Neuronal stem cell (in vitro differentiated cells): ENCODE measurements at regions not wholly inside any gene's neighbourhood (a gene's known extent, or its start where the extent isn't known, plus 50 kb on each side); places are given as distances from the start of the nearest gene placed in this dataset.

Source experiments
- DNase-seq: peaks from one replicate; pipeline ENCODE4 v3.0.0-alpha.2; 2013; ENCODE audit warnings: low spot score
- H2AFZ ChIP-seq: one replicate; pipeline ENCODE4 v1.6.1; 2013; ENCODE audit warnings: mild to moderate bottlenecking, low read length, inconsistent platforms
- H2AK5ac ChIP-seq: 2 replicates; pipeline ENCODE4 v1.6.1; 2013; ENCODE audit warnings: low read depth, mild to moderate bottlenecking, inconsistent platforms, low read length, moderate library complexity, mixed read lengths
- H2BK120ac ChIP-seq: 2 replicates; pipeline ENCODE4 v1.6.1; 2013; ENCODE audit warnings: low read depth, mild to moderate bottlenecking, inconsistent platforms, low read length, moderate library complexity, mixed read lengths
- H2BK12ac ChIP-seq: one replicate; pipeline ENCODE4 v1.6.1; 2013; ENCODE audit warnings: low read length, inconsistent platforms
- H2BK15ac ChIP-seq: 2 replicates; pipeline ENCODE4 v1.6.1; 2013; ENCODE audit warnings: mild to moderate bottlenecking, low read length, inconsistent platforms, mixed read lengths
- H2BK5ac ChIP-seq: one replicate; pipeline ENCODE4 v1.6.1; 2013; ENCODE audit warnings: inconsistent platforms, mild to moderate bottlenecking, low read length, moderate library complexity
- H3K14ac ChIP-seq: one replicate; pipeline ENCODE4 v1.6.1; 2013; ENCODE audit warnings: low read length, inconsistent platforms
- H3K18ac ChIP-seq: 2 replicates; pipeline ENCODE4 v1.6.1; 2013; ENCODE audit warnings: low read length, inconsistent platforms
- H3K23ac ChIP-seq: 2 replicates; pipeline ENCODE4 v1.6.1; 2013; ENCODE audit warnings: low read depth, mild to moderate bottlenecking, mixed read lengths, low read length, inconsistent platforms; ENCODE audit not compliant: poor library complexity
- H3K27ac ChIP-seq: replicated peaks from 3 replicates; pipeline ENCODE4 v1.5.1; 2013; ENCODE audit warnings: low read length, inconsistent platforms
- H3K27me3 ChIP-seq, 3 experiments: 2 replicates each; pipeline ENCODE4 v1.6.1; 2013; ENCODE audit warnings: low read length in 3 of 3, mild to moderate bottlenecking in 2 of 3, inconsistent platforms in 1 of 3, low read depth in 1 of 3, mixed read lengths in 1 of 3, moderate library complexity in 1 of 3; ENCODE audit not compliant: control insufficient read depth in 3 of 3, insufficient read depth in 3 of 3
- H3K36me3 ChIP-seq, 2 donors: replicated peaks in 1 of 2; 2 replicates each; pipeline ENCODE4 v1.6.1; 2013; ENCODE audit warnings: low read length in 2 of 2; ENCODE audit not compliant: control insufficient read depth in 2 of 2, insufficient read depth in 2 of 2
- H3K4ac ChIP-seq: 2 replicates; pipeline ENCODE4 v1.6.1; 2013; ENCODE audit warnings: inconsistent platforms, mild to moderate bottlenecking, low read length, moderate library complexity
- H3K4me1 ChIP-seq, 2 donors: 1 replicate in 1 of 2; 2 replicates in 1 of 2; pipeline ENCODE4 v1.6.1; 2013; ENCODE audit warnings: low read length in 2 of 2, low read depth in 1 of 2; ENCODE audit not compliant: control insufficient read depth in 2 of 2, insufficient read depth in 1 of 2
- H3K4me2 ChIP-seq: one replicate; pipeline ENCODE4 v1.6.1; 2013; ENCODE audit warnings: mild to moderate bottlenecking, low read length, inconsistent platforms; ENCODE audit not compliant: insufficient read depth, poor library complexity, severe bottlenecking
- H3K4me3 ChIP-seq, 2 donors: 2 replicates each; pipeline ENCODE4 v1.5.1; 2013; ENCODE audit warnings: low read length in 2 of 2, mild to moderate bottlenecking in 2 of 2, inconsistent platforms in 1 of 2, moderate library complexity in 1 of 2
- H3K79me1 ChIP-seq: one replicate; pipeline ENCODE4 v1.6.1; 2013; ENCODE audit warnings: low read depth, mild to moderate bottlenecking, inconsistent platforms, low read length, moderate library complexity
- H3K9ac ChIP-seq: one replicate; pipeline ENCODE4 v1.6.1; 2013; ENCODE audit warnings: mild to moderate bottlenecking, low read depth, low read length, inconsistent platforms; ENCODE audit not compliant: poor library complexity
- H3K9me3 ChIP-seq, 2 donors: replicated peaks in 1 of 2; 2 replicates each; pipeline versions ENCODE3 to v1.6.1; 2013; ENCODE audit warnings: low read length in 2 of 2, mild to moderate bottlenecking in 2 of 2, inconsistent platforms in 1 of 2, low read depth in 1 of 2, mixed read lengths in 1 of 2, moderate library complexity in 1 of 2; ENCODE audit not compliant: control insufficient read depth in 2 of 2, insufficient read depth in 1 of 2
- H4K8ac ChIP-seq: one replicate; pipeline ENCODE4 v1.6.1; 2013; ENCODE audit warnings: low read depth, mild to moderate bottlenecking, inconsistent platforms, low read length, moderate library complexity
- H4K91ac ChIP-seq: one replicate; pipeline ENCODE4 v1.6.1; 2013; ENCODE audit warnings: low read length, low read depth, mild to moderate bottlenecking, inconsistent platforms; ENCODE audit not compliant: poor library complexity
- WGBS, 2 donors: extraction: QIAGEN DNeasy Blood & Tissue Kit; methylation state at CpG; one replicate each; pipeline ENCODE4 v1.1.7; 2013; ENCODE audit warnings: missing lambda C conversion rate in 2 of 2, mixed read lengths in 1 of 2; ENCODE audit not compliant: insufficient read length in 2 of 2, insufficient replicate concordance in 1 of 2; ENCODE audit errors: extremely low coverage in 2 of 2; 5-methylcytosine and 5-hydroxymethylcytosine counted together

- no peak overlapping the region for H2AFZ ChIP-seq
- no peak overlapping the region for H2BK5ac ChIP-seq
- no peak overlapping the region for H2BK12ac ChIP-seq
- no CpG with 5 or more reads among the region's 2 CpGs for WGBS, 2 donors
- H4K8ac ChIP-seq, result no peak overlapping the region
- H3K36me3 ChIP-seq, result no peaks in the 10 kb centered on the region
- H3K4me1 ChIP-seq, result peaks cover 0 to 8% of the 10 kb centered on the region in 2 donors
- H3K79me1 ChIP-seq, result no peaks in the 10 kb centered on the region
- H2BK120ac ChIP-seq, result no peak overlapping the region
- no peak overlapping the region for H3K14ac ChIP-seq
- H2BK15ac ChIP-seq, result no peak overlapping the region
- no peak overlapping the region for H3K9ac ChIP-seq
- H3K4me2 ChIP-seq, result no peak overlapping the region
- H2AK5ac ChIP-seq, result no peak overlapping the region
- H3K23ac ChIP-seq, result no peak overlapping the region
- no peak for DNase-seq
- H3K18ac ChIP-seq, result no peak overlapping the region
- no peaks in the 10 kb centered on the region for H3K27me3 ChIP-seq
- no peak overlapping the region for H4K91ac ChIP-seq
- H3K4ac ChIP-seq, result no peak overlapping the region
- no peak overlapping the region for H3K27ac ChIP-seq
- no peak overlapping the region for H3K4me3 ChIP-seq
- H3K9me3 ChIP-seq, result no peaks in the 10 kb centered on the region
Observed at GRCh38 chr3:107951126-107951525, 139.7 kb downstream of the CD47 start.

GRCh38 chr3:107950417-107950816 is 140.4 kb downstream of the CD47 start:
- Histone ChIP-seq H3K23ac (no peak overlapping the region), H2BK120ac (no peak overlapping the region), H2BK15ac (no peak overlapping the region), H3K14ac (no peak overlapping the region), H2BK12ac (no peak overlapping the region), H3K27me3 (no peaks in the 10 kb centered on the region), H3K9me3 (no peaks in the 10 kb centered on the region), H2BK5ac (no peak overlapping the region), H3K36me3 (no peaks in the 10 kb centered on the region), H3K79me1 (no peaks in the 10 kb centered on the region), H4K91ac (no peak overlapping the region), H3K4me3 (no peak overlapping the region), H3K27ac (no peak overlapping the region), H3K4me2 (no peak overlapping the region), H4K8ac (no peak overlapping the region), H3K4ac (no peak overlapping the region), H2AFZ (no peak overlapping the region), H3K9ac (no peak overlapping the region), H3K4me1 (peaks cover 0 to 8% of the 10 kb centered on the region in 2 donors), H3K18ac (no peak overlapping the region), H2AK5ac (no peak overlapping the region)
- DNase-seq, result no peak
- WGBS, 2 donors, result no CpG with 5 or more reads among the region's 2 CpGs

- WGBS, 2 donors, result no CpG with 5 or more reads among the region's 3 CpGs
- Histone ChIP-seq H3K9me3 (no peaks in the 10 kb centered on the region), H2BK5ac (no peak overlapping the region), H3K18ac (no peak overlapping the region), H3K4me1 (peaks cover 0 to 8% of the 10 kb centered on the region in 2 donors), H4K8ac (no peak overlapping the region), H2BK120ac (no peak overlapping the region), H3K4me3 (no peak overlapping the region), H2BK12ac (no peak overlapping the region), H2BK15ac (no peak overlapping the region), H2AFZ (no peak overlapping the region), H3K4ac (no peak overlapping the region), H3K27me3 (no peaks in the 10 kb centered on the region), H3K14ac (no peak overlapping the region), H4K91ac (no peak overlapping the region), H3K36me3 (no peaks in the 10 kb centered on the region), H3K27ac (no peak overlapping the region), H3K9ac (no peak overlapping the region), H3K79me1 (no peaks in the 10 kb centered on the region), H3K23ac (no peak overlapping the region), H2AK5ac (no peak overlapping the region), H3K4me2 (no peak overlapping the region)
- no peak for DNase-seq
Observed at GRCh38 chr3:107949394-107949970, 141.3 kb downstream of the CD47 start.

- Histone ChIP-seq H3K4me1 (peaks cover 3 to 8% of the 10 kb centered on the region in 2 donors), H2AK5ac (no peak overlapping the region), H2BK12ac (no peak overlapping the region)
Observed at GRCh38 chr3:107947203-107947602, 143.6 kb downstream of the CD47 start.

More at GRCh38 chr3:107947203-107947602, 143.6 kb downstream of the CD47 start:
- no peak overlapping the region for H3K9ac ChIP-seq
- no peak overlapping the region for H2BK120ac ChIP-seq
- H4K91ac ChIP-seq, result no peak overlapping the region
- H3K23ac ChIP-seq, result no peak overlapping the region
- H3K9me3 ChIP-seq, result no peaks in the 10 kb centered on the region
- no peak overlapping the region for H2AFZ ChIP-seq
- H3K14ac ChIP-seq, result no peak overlapping the region
- H3K18ac ChIP-seq, result no peak overlapping the region
- no peak overlapping the region for H3K4ac ChIP-seq
- no peaks in the 10 kb centered on the region for H3K27me3 ChIP-seq
- no peak overlapping the region for H4K8ac ChIP-seq
- no peak overlapping the region for H2BK15ac ChIP-seq
- no peak for DNase-seq
- H3K4me3 ChIP-seq, result no peak overlapping the region
- no peak overlapping the region for H3K27ac ChIP-seq
- no peaks in the 10 kb centered on the region for H3K79me1 ChIP-seq
- no peak overlapping the region for H3K4me2 ChIP-seq
- no peak overlapping the region for H2BK5ac ChIP-seq
- H3K36me3 ChIP-seq, result no peaks in the 10 kb centered on the region
